ENCODE measurements at regions not wholly inside any gene's neighbourhood (a gene's known extent, or its start where the extent isn't known, plus 50 kb on each side); places are given as distances from the start of the nearest gene placed in this dataset.
"Not testable (repeated sequence)": the region's sequence is repeated elsewhere in the genome, so short reads cannot be mapped to it uniquely, and the experiment has no call there.

GRCh38 chr13:63249411-63250187, 1834.0 kb upstream of the PCDH20 start:
- Histone ChIP-seq H3K9me3 (no peaks in the 10 kb centered on the region), H3K4me1 (no peaks in the 10 kb centered on the region), H3K36me3 (no peaks in the 10 kb centered on the region), H3K4me3 (no peak overlapping the region), H3K27me3 (ENCODE audit: low read depth) (no peaks in the 10 kb centered on the region), H3K27ac (no peak overlapping the region)
- TF ChIP-seq CTCF (IDR thresholded peaks at IDR 0.05) = no peak
- no peak for ATAC-seq
- intact Hi-C loops (cut with DNase I) = no loop called here
- DNase-seq = no peak

- H3K4me3 ChIP-seq; ATAC-seq; H3K27me3 ChIP-seq (ENCODE audit: low read depth); DNase-seq; H3K4me1 ChIP-seq; H3K36me3 ChIP-seq; intact Hi-C loops (cut with DNase I); H3K27ac ChIP-seq; H3K9me3 ChIP-seq: not testable (repeated sequence)
Observed at GRCh38 chr13:63236667-63237396, 1821.2 kb upstream of the PCDH20 start.

GRCh38 chr13:63218596-63218995, 1802.9 kb upstream of the PCDH20 start:
- H3K27me3 ChIP-seq (ENCODE audit: low read depth); DNase-seq; H3K27ac ChIP-seq; H3K36me3 ChIP-seq; ATAC-seq; intact Hi-C loops (cut with DNase I); H3K4me3 ChIP-seq; H3K4me1 ChIP-seq; H3K9me3 ChIP-seq: not testable (repeated sequence)

GRCh38 chr13:63209330-63210017, 1793.8 kb upstream of the PCDH20 start:
- no peak overlapping the region for H3K4me3 ChIP-seq
- ATAC-seq (no peak), DNase-seq (no peak)
- intact Hi-C loops (cut with DNase I) = no loop called here
- no peak for TF ChIP-seq CTCF (IDR thresholded peaks at IDR 0.05)
- H3K4me1 ChIP-seq = no peaks in the 10 kb centered on the region
- no peaks in the 10 kb centered on the region for H3K27me3 ChIP-seq (ENCODE audit: low read depth)
- no peaks in the 10 kb centered on the region for H3K9me3 ChIP-seq
- H3K27ac ChIP-seq = no peak overlapping the region
- H3K36me3 ChIP-seq = no peaks in the 10 kb centered on the region

GRCh38 chr13:63208826-63209225, 1793.2 kb upstream of the PCDH20 start:
- Histone ChIP-seq H3K4me3 (no peak overlapping the region), H3K27ac (no peak overlapping the region), H3K36me3 (no peaks in the 10 kb centered on the region), H3K27me3 (ENCODE audit: low read depth) (no peaks in the 10 kb centered on the region), H3K9me3 (no peaks in the 10 kb centered on the region), H3K4me1 (no peaks in the 10 kb centered on the region)
- intact Hi-C loops (cut with DNase I) = no loop called here
- no peak for ATAC-seq
- no peak for DNase-seq
- no peak for TF ChIP-seq CTCF (IDR thresholded peaks at IDR 0.05)

GRCh38 chr13:63206461-63206860, 1790.8 kb upstream of the PCDH20 start:
- no peak for ATAC-seq
- no peak for TF ChIP-seq CTCF (IDR thresholded peaks at IDR 0.05)
- Histone ChIP-seq H3K4me1 (no peaks in the 10 kb centered on the region), H3K27me3 (ENCODE audit: low read depth) (no peaks in the 10 kb centered on the region), H3K27ac (no peak overlapping the region), H3K9me3 (no peaks in the 10 kb centered on the region), H3K4me3 (no peak overlapping the region), H3K36me3 (no peaks in the 10 kb centered on the region)
- intact Hi-C loops (cut with DNase I) = no loop called here
- no peak for DNase-seq

Measured in lower lobe of right lung (tissue), 2 donors.